Psoas muscle (tissue), 7 donors: ENCODE measurements at regions not wholly inside any gene's neighbourhood (a gene's known extent, or its start where the extent isn't known, plus 50 kb on each side); places are given as distances from the start of the nearest gene placed in this dataset.

Experiments
- ATAC-seq, 4 donors: fragments of 200-7000 bp; cut with Tn5 transposase; one replicate each; pipeline ENCODE4 v1.9.1; 2020; ENCODE audit warnings: moderate library complexity in 3 of 4, mild to moderate bottlenecking in 2 of 4
- DNase-seq, 2 donors: peaks; one replicate each; pipeline ENCODE4 v3.0.0-alpha.2; 2020
- H3K27ac ChIP-seq: fragments of 200-600 bp; one replicate; pipeline ENCODE4 v1.8.0; 2022
- H3K27me3 ChIP-seq, 3 donors: fragments of 200-600 bp in 1 of 3; one replicate each; pipeline versions ENCODE4 v1.6.1 to v1.8.0; 2013 to 2022; ENCODE audit warnings: low read length in 2 of 3, mild to moderate bottlenecking in 2 of 3, moderate library complexity in 1 of 3; ENCODE audit not compliant: insufficient read depth in 3 of 3
- H3K36me3 ChIP-seq, 2 donors: fragments of 200-600 bp in 1 of 2; one replicate each; pipeline versions ENCODE4 v1.6.1 to v1.8.0; 2013 to 2022; ENCODE audit warnings: low read depth in 1 of 2, mild to moderate bottlenecking in 1 of 2, moderate library complexity in 1 of 2; ENCODE audit not compliant: insufficient read depth in 1 of 2
- H3K4me1 ChIP-seq: fragments of 200-600 bp; one replicate; pipeline ENCODE4 v1.8.0; 2022
- H3K4me3 ChIP-seq: fragments of 200-600 bp; one replicate; pipeline ENCODE4 v1.8.0; 2022; ENCODE audit warnings: mild to moderate bottlenecking
- H3K9me3 ChIP-seq: fragments of 200-600 bp; one replicate; pipeline ENCODE4 v1.8.0; 2022
- WGBS, 3 donors: extraction: QIAGEN DNeasy Blood & Tissue Kit; methylation state at CpG; one replicate each; pipeline versions ENCODE4 v1.1.6 to v1.1.7; 2013; 5-methylcytosine and 5-hydroxymethylcytosine counted together
- intact Hi-C, 2 donors: fragments of 100-400 bp; cut with DNase I; formaldehyde crosslinking; loops; one replicate each; pipeline versions ENCODE4 v1.11.0 to v1.14.2; 2022
- TF ChIP-seq, protein P1 (sequence below): fragments of 200-600 bp; IDR thresholded peaks from one replicate; pipeline ENCODE4 v1.8.0; 2022; ENCODE audit warnings: antibody characterized with exemption
- donor health status: healthy with polysubstance abuse.
- donor health status: DM: no; HTN: no; CAD: no; lungs with moderate emphysema.
- donor health status: Bipolar disorder and iron deficiency.
- donor health status: healthy.
- donor health status: DM: yes; HTN: yes; CAD: no.
- donor health status: DM: no; HTN: no; CAD: no.
- donor health status: DM: yes; HTN: yes; CAD: no.

- TF ChIP-seq, protein P1, sequence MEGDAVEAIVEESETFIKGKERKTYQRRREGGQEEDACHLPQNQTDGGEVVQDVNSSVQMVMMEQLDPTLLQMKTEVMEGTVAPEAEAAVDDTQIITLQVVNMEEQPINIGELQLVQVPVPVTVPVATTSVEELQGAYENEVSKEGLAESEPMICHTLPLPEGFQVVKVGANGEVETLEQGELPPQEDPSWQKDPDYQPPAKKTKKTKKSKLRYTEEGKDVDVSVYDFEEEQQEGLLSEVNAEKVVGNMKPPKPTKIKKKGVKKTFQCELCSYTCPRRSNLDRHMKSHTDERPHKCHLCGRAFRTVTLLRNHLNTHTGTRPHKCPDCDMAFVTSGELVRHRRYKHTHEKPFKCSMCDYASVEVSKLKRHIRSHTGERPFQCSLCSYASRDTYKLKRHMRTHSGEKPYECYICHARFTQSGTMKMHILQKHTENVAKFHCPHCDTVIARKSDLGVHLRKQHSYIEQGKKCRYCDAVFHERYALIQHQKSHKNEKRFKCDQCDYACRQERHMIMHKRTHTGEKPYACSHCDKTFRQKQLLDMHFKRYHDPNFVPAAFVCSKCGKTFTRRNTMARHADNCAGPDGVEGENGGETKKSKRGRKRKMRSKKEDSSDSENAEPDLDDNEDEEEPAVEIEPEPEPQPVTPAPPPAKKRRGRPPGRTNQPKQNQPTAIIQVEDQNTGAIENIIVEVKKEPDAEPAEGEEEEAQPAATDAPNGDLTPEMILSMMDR: peak; percentile 4
- H3K4me3 ChIP-seq: no peak overlapping the region
- intact Hi-C loops: no loop called here
- peaks cover 0 to 38% (median 4%) of the 10 kb centered on the region in 3 donors for H3K27me3 ChIP-seq
- H3K4me1 ChIP-seq: no peaks in the 10 kb centered on the region
- no peaks in the 10 kb centered on the region for H3K36me3 ChIP-seq
- DNase-seq: no peak
- 79 to 81% (median 80%) methylated on average over 8 of the region's 8 CpGs for WGBS, 3 donors
- no peak for ATAC-seq
- no peak overlapping the region for H3K27ac ChIP-seq
- H3K9me3 ChIP-seq: no peaks in the 10 kb centered on the region
Measured at GRCh38 chr1:47703981-47704596, 266.2 kb downstream of the FOXD2 start.

- peaks cover 0 to 53% (median 4%) of the 10 kb centered on the region in 3 donors for H3K27me3 ChIP-seq
- DNase-seq (no peak), ATAC-seq (no peak)
- WGBS, 3 donors: 49 to 57% (median 55%) methylated on average over 6 of the region's 6 CpGs
- H3K4me3 ChIP-seq: no peak overlapping the region
- TF ChIP-seq, protein P1: no peak
- no peak overlapping the region for H3K27ac ChIP-seq
- peaks cover 11% of the 10 kb centered on the region for H3K4me1 ChIP-seq
- intact Hi-C loops: no loop called here
- no peaks in the 10 kb centered on the region for H3K36me3 ChIP-seq
- no peaks in the 10 kb centered on the region for H3K9me3 ChIP-seq
Measured at GRCh38 chr1:47705517-47706130, 267.8 kb downstream of the FOXD2 start.

DNA sequence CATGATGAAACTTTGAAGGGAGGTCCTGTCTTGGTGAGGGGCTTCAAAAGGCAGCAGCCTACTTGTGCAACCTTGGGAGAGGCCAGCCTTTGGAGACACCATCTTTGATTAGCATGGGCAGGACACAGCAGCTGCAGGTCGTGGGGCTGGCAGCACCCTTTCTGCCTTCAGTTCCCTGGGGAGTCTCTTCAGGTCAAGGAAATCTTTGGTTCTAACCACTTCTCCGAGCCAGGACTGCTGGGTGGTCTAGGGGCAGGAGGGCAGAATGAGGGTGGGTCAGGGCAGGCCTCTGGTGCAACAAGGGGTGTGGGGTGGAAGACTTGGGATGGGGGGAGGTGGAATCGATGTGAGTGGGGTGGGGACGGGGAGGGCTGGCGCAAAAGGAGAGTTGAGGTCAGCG is 269.7 kb downstream of the FOXD2 start:
- Histone ChIP-seq H3K9me3 (no peaks in the 10 kb centered on the region), H3K27ac (no peak overlapping the region), H3K4me1 (peaks cover 11% of the 10 kb centered on the region), H3K36me3 (no peaks in the 10 kb centered on the region), H3K4me3 (no peak overlapping the region), H3K27me3 (peaks cover 0 to 71% (median 8%) of the 10 kb centered on the region in 3 donors)
- 43 to 47% (median 45%) methylated on average over 3 to 6 of the region's 6 CpGs for WGBS, 3 donors
- TF ChIP-seq, protein P1: no peak
- DNase-seq (no peak), ATAC-seq (no peak)
- intact Hi-C loops: no loop called here

- no peak for DNase-seq
- TF ChIP-seq, protein P1: no peak
- intact Hi-C loops: no loop called here
- no peaks in the 10 kb centered on the region for H3K36me3 ChIP-seq
- peaks cover 0 to 76% (median 8%) of the 10 kb centered on the region in 3 donors for H3K27me3 ChIP-seq
- ATAC-seq: no peak
- H3K4me3 ChIP-seq: no peak overlapping the region
- 6 to 10% (median 8%) methylated on average over 20 to 21 of the region's 21 CpGs for WGBS, 3 donors
- no peak overlapping the region for H3K27ac ChIP-seq
- H3K4me1 ChIP-seq: peaks cover 11% of the 10 kb centered on the region
- no peaks in the 10 kb centered on the region for H3K9me3 ChIP-seq
Measured at GRCh38 chr1:47708019-47708535, 270.2 kb downstream of the FOXD2 start.
